ENCODE measurements at regions not wholly inside any gene's neighbourhood (a gene's known extent, or its start where the extent isn't known, plus 50 kb on each side); places are given as distances from the start of the nearest gene placed in this dataset.

- H3K4me3 ChIP-seq = no peak overlapping the region
- no peak for DNase-seq
- TF ChIP-seq CTCF (conservative IDR thresholded peaks at IDR 0.05) (no peak), EZH2 (IDR thresholded peaks at IDR 0.05; ENCODE audit: low read depth) (no peak)
- no TSS peak for BruUV-seq (replicated peaks)
- no peak overlapping the region for H3K4me2 ChIP-seq
- no peaks in the 10 kb centered on the region for H3K4me1 ChIP-seq (replicated peaks; ENCODE audit: insufficient read depth)
- intact Hi-C loops (cut with micrococcal nuclease; ENCODE audit: unreplicated experiment) = no loop called here
- H3F3A ChIP-seq (ENCODE audit: insufficient read depth, low read depth) = no peaks in the 10 kb centered on the region
- POLR2A ChIA-PET (ENCODE audit: unreplicated experiment) = no interaction called here
- H3K9me2 ChIP-seq (ENCODE audit: insufficient read depth) = no peaks in the 10 kb centered on the region
- no peaks in the 10 kb centered on the region for H3K79me2 ChIP-seq (ENCODE audit: low read depth)
- no peaks in the 10 kb centered on the region for H4K20me1 ChIP-seq (ENCODE audit: insufficient read depth)
- H3K27ac ChIP-seq = no peak overlapping the region
- no peaks in the 10 kb centered on the region for H3K36me3 ChIP-seq (ENCODE audit: low read depth)
- no peaks in the 10 kb centered on the region for H3K27me3 ChIP-seq (ENCODE audit: insufficient read depth, low read depth)
- no peak overlapping the region for H2AFZ ChIP-seq
- H3K9me3 ChIP-seq (ENCODE audit: insufficient read depth, low read depth) = no peaks in the 10 kb centered on the region
- CTCF ChIA-PET = no interaction called here
Measured at GRCh38 chr6:50427267-50427666, 286.1 kb upstream of the TFAP2D start.

- no peaks in the 10 kb centered on the region for H3K79me2 ChIP-seq (ENCODE audit: low read depth)
- H4K20me1 ChIP-seq (ENCODE audit: insufficient read depth) = no peaks in the 10 kb centered on the region
- no peaks in the 10 kb centered on the region for H3K36me3 ChIP-seq (ENCODE audit: low read depth)
- intact Hi-C loops (cut with micrococcal nuclease; ENCODE audit: unreplicated experiment) = no loop called here
- CTCF ChIA-PET = no interaction called here
- H3K9me2 ChIP-seq (ENCODE audit: insufficient read depth) = no peaks in the 10 kb centered on the region
- no peak overlapping the region for H2AFZ ChIP-seq
- H3K27me3 ChIP-seq (ENCODE audit: insufficient read depth, low read depth) = no peaks in the 10 kb centered on the region
- POLR2A ChIA-PET (ENCODE audit: unreplicated experiment) = no interaction called here
- no peak overlapping the region for H3K4me3 ChIP-seq
- DNase-seq = no peak
- H3K4me2 ChIP-seq = no peak overlapping the region
- no TSS peak for BruUV-seq (replicated peaks)
- H3K27ac ChIP-seq = no peak overlapping the region
- H3F3A ChIP-seq (ENCODE audit: insufficient read depth, low read depth) = no peaks in the 10 kb centered on the region
- TF ChIP-seq EZH2 (IDR thresholded peaks at IDR 0.05; ENCODE audit: low read depth) (no peak), CTCF (conservative IDR thresholded peaks at IDR 0.05) (no peak)
- no peaks in the 10 kb centered on the region for H3K4me1 ChIP-seq (replicated peaks; ENCODE audit: insufficient read depth)
- no peaks in the 10 kb centered on the region for H3K9me3 ChIP-seq (ENCODE audit: insufficient read depth, low read depth)
Measured at GRCh38 chr6:50437901-50438300, 275.4 kb upstream of the TFAP2D start.

GRCh38 chr6:50442531-50443040 lies 270.7 kb upstream of the TFAP2D start:
- no peak for TF ChIP-seq CTCF (conservative IDR thresholded peaks at IDR 0.05)
- TF ChIP-seq EZH2 (IDR thresholded peaks at IDR 0.05; ENCODE audit: low read depth) = no peak
- intact Hi-C loops (cut with micrococcal nuclease; ENCODE audit: unreplicated experiment) = no loop called here
- Histone ChIP-seq H3K79me2 (ENCODE audit: low read depth) (no peaks in the 10 kb centered on the region), H3F3A (ENCODE audit: insufficient read depth, low read depth) (no peaks in the 10 kb centered on the region), H2AFZ (no peak overlapping the region), H3K27ac (no peak overlapping the region), H3K4me2 (no peak overlapping the region), H3K4me3 (no peak overlapping the region), H3K9me3 (ENCODE audit: insufficient read depth, low read depth) (no peaks in the 10 kb centered on the region), H4K20me1 (ENCODE audit: insufficient read depth) (no peaks in the 10 kb centered on the region), H3K27me3 (ENCODE audit: insufficient read depth, low read depth) (no peaks in the 10 kb centered on the region), H3K9me2 (ENCODE audit: insufficient read depth) (no peaks in the 10 kb centered on the region; the same call in 1 of the 2 replicates), H3K4me1 (replicated peaks; ENCODE audit: insufficient read depth) (no peaks in the 10 kb centered on the region), H3K36me3 (ENCODE audit: low read depth) (no peaks in the 10 kb centered on the region)
- DNase-seq = no peak
- CTCF ChIA-PET = no interaction called here
- BruUV-seq (replicated peaks) = no TSS peak
- POLR2A ChIA-PET (ENCODE audit: unreplicated experiment) = no interaction called here

Measured in PC-9 (cell line).